ENCODE measurements at regions not wholly inside any gene's neighbourhood (a gene's known extent, or its start where the extent isn't known, plus 50 kb on each side); places are given as distances from the start of the nearest gene placed in this dataset.

DNA sequence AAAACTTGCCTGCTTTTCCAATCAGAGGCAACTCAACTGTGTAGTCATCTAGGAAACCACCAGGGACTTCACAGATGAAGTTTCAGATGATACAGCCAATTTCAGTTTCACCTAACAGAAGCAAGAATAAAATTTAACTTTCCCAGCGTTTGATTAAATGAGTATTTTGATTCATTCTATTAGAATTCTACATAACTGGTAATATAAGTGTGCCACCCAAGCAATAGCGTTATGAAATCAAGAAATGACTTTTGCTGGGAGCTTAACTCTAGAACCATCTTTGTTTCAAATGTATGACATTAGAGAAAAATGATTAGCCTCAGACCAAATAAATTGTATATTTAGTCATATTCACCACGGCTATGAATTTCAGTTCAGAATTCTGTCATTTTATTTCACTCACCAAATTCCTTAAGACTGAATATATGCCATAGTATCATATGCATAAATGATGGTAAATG lies 239.3 kb downstream of the NRIP1 start:
- no peak for TF ChIP-seq TAF1 (IDR thresholded peaks at IDR 0.05; ENCODE audit: low read depth, low read length)
- TF ChIP-seq SPI1 (IDR thresholded peaks at IDR 0.05; ENCODE audit: low read depth, low read length), result no peak

All from GM12891 (cell line).